GM18526 (cell line): ENCODE measurements at regions not wholly inside any gene's neighbourhood (a gene's known extent, or its start where the extent isn't known, plus 50 kb on each side); places are given as distances from the start of the nearest gene placed in this dataset.

ENCODE experiments used
- POLR2A ChIP-seq: IDR thresholded peaks from 3 replicates; pipeline ENCODE4 v1.6.1; 2011; ENCODE audit not compliant: insufficient read length; ENCODE audit errors: extremely low read depth

DNA sequence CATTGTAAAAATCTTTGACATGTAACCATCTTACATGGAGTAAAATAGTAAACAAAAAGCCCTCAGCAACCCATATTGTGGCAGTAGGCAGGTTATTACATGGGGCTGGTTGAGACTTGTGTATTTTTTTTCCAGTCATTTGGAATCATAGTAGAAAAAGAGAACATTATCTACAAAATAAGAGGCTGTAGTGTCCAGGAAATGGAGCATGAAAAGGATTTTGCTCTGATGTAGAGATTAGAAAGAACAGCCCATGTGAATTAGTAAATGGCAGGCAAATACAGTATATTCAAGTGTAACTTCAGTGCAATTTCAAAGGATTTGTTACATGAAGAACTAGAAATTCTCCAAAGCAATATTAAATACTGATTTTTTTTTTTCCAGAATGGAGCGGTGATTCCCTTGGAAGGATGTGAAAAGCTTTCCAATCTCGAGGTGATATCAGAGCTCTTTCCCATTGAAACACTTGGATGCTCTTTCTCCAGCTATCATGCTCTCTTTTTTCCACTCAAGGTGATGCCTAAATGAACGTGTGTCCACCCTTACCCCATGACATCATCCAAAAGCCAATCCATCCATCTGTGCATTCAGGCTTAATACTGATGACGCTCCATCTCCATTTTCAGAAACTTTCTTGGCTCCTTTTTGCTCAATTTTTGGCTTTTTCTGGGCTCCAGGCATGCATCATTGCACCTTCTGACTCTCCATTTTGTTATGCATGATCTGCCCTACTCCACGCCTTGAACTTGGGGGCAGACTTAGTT is 1034.7 kb downstream of the TYW1 start:
- TF ChIP-seq POLR2A, result no peak

DNA sequence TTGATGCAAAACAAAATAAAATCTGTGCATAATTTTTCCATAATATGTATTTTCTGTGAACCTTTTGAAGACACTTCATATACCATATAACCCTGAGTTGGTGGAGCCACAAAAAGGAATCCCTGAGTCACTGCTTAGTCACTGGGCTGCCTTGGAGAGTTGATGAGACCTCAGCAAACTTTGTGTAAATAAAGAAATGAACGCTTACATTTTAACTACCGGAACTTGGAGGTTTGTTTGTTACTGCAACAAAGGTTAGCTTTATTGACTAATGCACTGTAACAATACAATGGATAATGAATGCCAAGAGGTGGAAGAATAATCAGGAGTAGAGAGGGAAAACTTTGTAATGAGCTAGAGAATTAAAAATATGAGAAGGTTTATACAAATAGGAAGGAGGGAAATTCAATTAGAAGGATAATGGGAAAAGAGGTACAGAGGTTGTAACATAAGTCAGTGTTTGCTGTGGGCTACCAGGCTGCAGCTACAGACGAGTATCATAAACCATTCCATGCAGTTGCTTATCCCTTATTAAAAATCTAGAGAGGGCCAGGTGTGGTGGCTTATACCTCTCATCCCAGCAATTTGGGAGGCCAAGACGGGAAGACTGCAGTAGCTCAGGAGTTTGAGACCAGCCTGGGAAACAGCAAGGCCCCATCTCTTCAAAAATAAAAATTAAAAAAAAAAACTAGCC is 1042.1 kb downstream of the TYW1 start:
- no peak for TF ChIP-seq POLR2A

DNA sequence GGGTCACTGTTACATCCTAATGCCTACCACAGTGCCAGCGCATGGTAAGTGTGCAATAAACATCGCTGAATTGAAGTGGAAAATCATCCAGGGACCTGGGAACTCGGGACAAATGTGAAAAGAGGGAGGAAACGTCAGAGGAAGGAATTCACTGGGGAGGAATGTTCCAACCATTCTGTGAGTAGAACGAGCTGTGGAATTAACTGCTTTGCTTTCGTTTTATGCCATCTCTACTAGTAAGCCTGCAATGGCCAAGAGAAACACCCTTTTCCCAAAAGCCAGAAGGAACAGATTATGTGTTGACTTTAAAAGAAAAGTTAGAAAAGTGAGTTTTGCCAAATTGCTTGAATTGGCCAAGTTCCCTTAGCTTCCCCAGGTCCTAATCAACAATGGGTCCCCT is 1044.9 kb downstream of the TYW1 start:
- no peak for TF ChIP-seq POLR2A

DNA sequence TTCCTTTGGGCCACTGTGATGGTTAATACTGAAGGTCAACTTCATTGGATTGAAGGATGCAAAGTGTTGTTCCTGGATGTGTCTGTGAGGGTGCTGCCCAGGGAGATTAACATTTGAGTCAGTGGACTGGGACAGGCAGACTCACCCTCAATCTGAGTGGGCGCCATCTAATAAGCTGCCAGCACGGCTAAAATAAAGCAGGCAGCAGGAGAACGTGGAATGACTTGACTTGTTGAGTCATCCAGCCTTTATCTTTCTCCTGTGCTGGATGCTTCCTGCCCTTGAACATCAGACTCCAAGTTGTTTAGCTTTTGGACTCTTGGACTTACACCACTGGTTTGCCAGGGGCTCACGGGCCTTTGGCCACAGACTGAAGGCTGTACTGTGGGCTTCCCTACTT is 1046.9 kb downstream of the TYW1 start:
- TF ChIP-seq POLR2A, result no peak

DNA sequence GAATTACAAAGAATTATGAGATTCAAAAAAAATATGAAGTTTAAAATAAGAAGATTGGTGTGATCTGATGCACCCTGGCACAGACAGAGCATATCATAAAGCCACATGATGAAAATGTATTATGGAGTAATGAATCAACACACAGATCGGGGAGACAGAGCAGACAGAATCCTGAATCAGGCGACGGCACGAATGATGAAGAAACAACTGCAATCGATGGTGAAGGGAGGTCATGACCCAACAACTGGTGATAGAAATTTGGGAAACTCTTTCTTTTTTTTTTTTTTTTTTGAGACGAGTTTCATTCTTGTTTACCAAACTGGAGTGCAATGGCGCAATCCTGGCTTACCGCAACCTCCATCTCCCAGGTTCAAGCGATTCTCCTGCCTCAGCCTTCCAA is 1054.0 kb downstream of the TYW1 start:
- no peak for TF ChIP-seq POLR2A

DNA sequence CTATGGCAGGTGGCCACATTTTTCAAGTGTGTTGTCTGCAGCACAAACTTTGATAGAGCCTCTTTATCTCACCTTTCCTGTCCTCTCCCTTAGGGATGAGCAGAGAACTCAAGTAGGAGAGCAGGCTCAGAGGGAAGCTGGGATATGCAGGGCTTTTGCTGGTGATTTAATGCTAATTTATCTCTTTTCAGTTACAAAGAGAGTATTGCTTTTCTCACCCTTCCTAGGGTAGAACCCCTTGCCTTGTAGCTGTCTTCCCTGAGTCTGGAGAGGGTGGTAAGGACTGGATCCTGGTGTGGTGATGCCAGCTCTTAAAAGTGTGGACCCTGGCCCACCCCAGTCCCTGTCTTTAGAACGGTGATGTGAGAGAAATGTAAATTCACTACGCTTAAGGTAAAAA is 1061.4 kb downstream of the TYW1 start:
- TF ChIP-seq POLR2A, result no peak

DNA sequence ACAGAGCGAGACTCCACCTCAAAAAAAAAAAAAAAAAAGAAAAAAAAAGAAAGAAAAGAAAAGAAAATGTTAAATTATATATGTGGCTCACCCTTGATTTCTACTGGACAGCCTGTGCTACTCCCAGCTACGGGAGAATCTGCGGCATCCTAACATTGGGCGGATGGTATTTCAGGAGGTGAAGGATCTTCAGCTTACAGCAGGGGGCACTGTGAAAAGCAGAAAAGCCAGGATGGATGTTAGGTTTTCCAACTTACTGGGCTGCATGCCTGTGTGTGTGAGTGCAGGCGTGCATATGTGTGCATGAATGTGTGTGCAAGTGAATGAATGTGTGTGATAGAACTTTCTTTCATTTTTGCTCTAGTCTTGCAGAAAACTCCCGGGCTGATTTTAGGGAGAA is 1066.5 kb downstream of the TYW1 start:
- TF ChIP-seq POLR2A, result no peak

DNA sequence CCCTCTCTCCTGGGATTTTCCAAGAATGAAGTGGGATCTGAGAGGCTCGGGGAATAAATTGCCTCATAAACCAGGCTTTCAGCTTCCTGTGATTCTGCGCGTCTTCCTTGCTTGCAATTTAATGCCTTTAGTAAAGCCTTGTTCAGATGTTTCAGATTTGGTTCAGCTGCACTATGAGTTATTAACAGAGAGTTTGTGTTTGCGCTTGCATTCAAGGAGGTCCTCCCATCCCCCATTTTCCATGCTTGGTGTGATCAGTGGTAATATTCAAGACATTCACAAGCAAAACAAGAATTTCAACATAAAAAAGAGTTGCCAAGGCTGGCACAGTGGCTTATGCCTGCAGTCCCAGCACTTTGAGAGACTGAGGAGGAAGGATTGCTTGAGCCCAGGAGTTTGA is 1068.9 kb downstream of the TYW1 start:
- no peak for TF ChIP-seq POLR2A

DNA sequence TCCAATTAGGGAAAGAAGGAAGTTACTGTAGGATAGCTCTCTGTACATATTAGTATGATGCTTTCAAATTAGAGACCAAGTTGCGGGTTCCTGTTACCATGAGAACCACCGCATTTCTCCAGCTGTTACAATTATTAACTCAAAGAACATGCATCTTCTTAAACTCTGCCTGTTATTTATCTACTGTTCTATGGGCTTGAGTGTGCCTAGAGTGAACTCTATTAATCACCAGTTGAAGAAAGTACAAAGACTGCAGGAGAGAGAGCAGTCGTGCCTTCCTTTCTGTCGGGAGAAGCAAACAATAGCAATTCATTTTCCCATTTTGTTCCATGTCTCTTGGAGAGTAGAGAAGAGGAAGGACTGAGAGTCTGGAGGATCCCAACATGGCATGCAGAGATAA is 1071.2 kb downstream of the TYW1 start:
- no peak for TF ChIP-seq POLR2A

DNA sequence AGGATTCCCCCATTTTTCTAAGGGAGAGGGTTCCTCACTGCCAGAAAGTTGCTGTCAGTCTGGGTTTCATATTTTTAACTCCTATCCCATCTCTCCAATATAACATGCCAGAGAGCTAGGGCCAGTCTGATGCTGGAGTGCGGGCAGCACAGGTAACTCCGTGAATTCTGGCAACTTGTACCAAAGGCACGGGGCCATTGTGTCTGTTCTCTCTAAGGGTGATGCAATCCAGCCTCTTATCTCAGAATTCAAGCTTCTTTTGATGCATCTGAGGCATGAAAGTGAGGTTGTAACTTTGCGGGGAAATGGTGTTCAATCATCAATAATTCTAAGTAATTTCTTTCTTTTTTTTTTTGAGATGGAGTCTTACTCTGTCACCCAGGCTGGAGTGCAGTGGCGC is 1074.4 kb downstream of the TYW1 start:
- no peak for TF ChIP-seq POLR2A

DNA sequence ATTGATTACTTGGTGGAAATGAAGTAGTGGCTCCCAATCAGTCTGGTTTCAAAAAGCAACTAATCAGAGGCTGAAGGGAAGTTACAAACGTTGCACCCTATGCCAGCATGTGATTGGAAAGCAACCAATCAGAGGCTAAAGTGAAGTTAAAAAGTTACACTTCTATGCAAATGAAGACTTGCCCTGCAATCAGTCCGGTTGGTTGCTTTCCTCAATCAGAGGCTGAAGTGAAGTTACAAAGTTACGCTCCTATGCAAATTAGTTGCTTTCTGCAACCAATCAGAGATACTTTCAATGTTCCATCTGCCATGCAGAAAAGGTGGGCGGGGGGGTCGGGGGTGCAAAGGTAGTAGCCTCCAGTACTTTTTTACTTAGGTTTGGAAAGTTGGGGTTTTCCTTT is 1077.1 kb downstream of the TYW1 start:
- TF ChIP-seq POLR2A, result no peak

DNA sequence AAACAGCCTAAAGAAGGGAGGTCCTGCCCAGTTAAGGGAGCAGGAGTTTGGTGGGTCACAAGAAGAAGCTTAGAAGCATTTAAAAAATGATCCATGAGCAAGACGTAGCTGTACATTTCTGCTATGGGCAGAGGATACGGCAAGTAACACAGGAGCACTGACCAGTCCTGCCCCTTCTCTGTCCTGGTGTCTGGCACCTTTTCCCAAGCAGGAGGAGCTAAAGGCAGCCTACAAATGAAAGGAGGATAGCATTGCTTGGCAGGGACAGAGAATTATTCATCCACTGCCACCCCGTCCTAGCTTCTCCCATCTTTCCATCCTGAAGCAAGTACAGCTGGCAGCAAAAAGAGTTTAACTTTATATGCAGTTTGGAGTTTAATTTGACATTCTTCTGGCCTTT is 1077.6 kb downstream of the TYW1 start:
- no peak for TF ChIP-seq POLR2A

DNA sequence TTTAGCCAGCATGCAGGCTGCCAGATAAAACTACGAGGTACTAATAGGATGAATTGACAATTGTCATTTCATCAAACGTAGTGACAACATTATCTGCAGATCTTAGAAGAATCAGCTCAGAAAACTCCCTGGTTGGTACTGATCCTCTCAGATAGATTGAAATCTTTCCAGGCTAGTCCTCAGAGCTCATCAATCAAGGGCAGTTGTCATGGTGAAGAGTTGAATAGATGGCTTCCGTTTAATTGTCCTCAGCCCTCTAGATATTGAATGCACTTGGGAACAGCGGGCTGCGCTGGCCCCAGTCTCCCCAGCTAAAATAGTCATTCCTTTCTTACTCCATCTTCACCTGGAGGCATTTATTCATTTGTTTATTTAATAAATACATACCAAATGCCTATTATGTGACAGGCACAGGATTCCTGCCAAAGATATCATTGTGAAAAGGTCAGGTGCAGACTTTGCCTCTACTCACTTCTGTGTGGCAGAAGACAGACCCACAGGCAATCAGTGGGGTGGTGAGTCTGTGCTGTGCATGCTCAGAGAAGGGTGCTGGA is 1081.6 kb downstream of the TYW1 start:
- TF ChIP-seq POLR2A, result no peak

DNA sequence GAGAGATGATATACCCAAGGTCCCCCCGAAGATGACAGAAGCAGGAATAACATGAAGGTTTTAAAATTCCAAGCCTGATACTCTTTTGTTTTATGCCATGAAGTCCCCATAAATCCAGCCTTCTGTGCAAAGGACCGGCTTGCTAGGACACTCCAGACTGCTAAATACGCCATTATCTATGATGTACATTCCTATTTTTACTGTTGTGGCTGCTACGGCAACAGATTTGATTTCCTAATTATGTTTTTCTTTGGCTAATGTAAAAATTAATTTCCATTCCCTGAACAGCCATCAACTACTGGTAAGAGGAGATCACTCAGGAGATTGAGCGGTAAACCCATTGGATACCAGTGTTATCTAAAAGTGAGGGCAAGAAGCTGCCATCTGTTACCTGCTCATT is 1090.8 kb downstream of the TYW1 start:
- TF ChIP-seq POLR2A, result no peak

DNA sequence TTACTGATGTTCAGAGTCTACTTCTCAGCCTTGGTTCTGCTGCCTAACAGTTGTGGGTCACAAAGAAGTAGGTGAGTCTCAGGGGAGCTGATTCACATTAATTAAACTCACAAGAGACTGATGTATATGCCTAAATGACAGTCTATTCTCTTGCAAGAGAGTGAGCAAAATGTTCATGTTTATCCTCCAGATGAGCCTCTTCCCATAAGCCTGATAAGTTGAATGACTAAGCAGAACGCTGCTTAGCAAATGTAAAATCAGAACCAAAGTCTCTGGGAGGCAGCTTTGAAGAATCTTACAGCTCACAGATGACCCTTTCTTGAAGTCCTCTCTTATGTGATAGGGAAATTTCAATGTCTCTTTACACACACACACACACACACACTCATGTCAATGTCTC is 1092.2 kb downstream of the TYW1 start:
- TF ChIP-seq POLR2A, result no peak

DNA sequence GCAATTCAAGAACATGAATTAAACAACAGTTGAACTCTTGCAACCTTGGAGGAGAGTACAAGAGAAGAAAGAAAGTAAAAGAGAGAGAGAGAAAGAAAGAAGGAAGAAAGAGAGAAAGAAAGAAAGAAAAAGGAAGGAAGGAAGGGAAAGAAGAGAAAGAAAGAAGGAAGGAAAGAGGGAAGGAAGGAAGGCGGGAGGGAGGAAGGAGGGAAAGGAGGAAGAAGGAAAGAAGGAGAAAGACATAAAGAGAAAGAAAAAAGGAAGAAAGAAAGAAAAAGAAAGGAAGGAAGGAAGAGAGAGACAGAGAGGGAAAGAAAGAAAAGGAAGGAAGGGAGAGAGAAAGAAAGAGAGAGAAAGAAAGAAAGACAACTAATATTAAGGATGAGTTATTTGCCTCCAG is 1106.7 kb downstream of the TYW1 start:
- no peak for TF ChIP-seq POLR2A
